Breast epithelium (tissue), 3 donors: ENCODE measurements at regions not wholly inside any gene's neighbourhood (a gene's known extent, or its start where the extent isn't known, plus 50 kb on each side); places are given as distances from the start of the nearest gene placed in this dataset.

Experiments
- POLR2A ChIP-seq: fragments of 450-650 bp; IDR thresholded peaks from one replicate; pipeline ENCODE4 v1.6.1; 2016; ENCODE audit warnings: antibody characterized with exemption, mild to moderate bottlenecking, moderate library complexity
- POLR2AphosphoS5 ChIP-seq, 3 donors: sonication (generic); formaldehyde crosslinking; IDR thresholded peaks; one replicate each; pipeline ENCODE4 v1.6.1; 2017; ENCODE audit warnings: antibody characterized with exemption in 3 of 3
- TF ChIP-seq, protein P1 (sequence below), 3 donors: fragments of 450-650 bp; IDR thresholded peaks; one replicate each; pipeline ENCODE4 v1.5.1; 2016 to 2017; ENCODE audit warnings: antibody characterized with exemption in 3 of 3, mild to moderate bottlenecking in 3 of 3, moderate library complexity in 3 of 3

DNA sequence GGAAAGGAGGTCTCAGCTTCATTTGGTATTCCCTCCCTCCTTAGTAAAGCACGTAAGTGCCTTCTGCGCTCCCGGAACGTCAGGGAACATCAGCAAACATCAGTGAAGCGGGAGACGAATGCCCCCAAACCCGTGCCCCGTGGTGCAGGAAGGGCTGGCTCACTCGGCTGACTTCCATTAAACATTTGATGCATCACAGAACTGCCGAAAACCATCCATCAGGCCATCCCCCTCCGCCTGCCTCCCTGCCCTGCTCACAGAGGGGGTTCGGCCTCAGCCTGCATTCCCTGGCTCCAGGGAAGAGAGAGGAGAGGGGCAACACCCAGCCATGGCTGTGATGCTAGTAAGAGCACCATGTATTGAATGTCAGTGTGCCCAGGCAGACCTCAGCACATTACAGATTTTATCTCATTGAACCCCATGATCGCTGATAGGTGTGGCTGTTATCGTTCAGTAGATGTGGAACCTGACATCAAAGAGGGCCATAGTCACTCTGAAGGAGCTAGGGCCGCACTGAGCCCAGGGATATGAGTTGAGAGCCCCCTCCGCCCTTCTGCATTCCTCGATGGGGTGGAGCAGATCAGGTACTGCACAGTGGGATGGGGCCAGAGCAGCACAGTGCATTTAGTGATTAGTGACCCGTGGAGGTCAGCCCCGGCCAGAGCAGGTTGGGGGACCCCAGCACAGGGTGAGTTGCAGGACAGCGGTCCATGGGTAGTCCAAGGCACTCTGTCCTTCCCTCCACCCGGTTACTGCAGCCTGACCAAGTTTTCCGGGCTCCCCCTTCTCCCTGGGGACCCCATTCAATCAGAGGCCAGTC lies 146.4 kb downstream of the RPS24 start:
- TF ChIP-seq, protein P1, sequence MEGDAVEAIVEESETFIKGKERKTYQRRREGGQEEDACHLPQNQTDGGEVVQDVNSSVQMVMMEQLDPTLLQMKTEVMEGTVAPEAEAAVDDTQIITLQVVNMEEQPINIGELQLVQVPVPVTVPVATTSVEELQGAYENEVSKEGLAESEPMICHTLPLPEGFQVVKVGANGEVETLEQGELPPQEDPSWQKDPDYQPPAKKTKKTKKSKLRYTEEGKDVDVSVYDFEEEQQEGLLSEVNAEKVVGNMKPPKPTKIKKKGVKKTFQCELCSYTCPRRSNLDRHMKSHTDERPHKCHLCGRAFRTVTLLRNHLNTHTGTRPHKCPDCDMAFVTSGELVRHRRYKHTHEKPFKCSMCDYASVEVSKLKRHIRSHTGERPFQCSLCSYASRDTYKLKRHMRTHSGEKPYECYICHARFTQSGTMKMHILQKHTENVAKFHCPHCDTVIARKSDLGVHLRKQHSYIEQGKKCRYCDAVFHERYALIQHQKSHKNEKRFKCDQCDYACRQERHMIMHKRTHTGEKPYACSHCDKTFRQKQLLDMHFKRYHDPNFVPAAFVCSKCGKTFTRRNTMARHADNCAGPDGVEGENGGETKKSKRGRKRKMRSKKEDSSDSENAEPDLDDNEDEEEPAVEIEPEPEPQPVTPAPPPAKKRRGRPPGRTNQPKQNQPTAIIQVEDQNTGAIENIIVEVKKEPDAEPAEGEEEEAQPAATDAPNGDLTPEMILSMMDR (IDR thresholded peaks at IDR 0.05), result no peak
- TF ChIP-seq POLR2AphosphoS5 (IDR thresholded peaks at IDR 0.05) (no peak), POLR2A (no peak)
